ENCODE measurements at regions not wholly inside any gene's neighbourhood (a gene's known extent, or its start where the extent isn't known, plus 50 kb on each side); places are given as distances from the start of the nearest gene placed in this dataset.

- TF ChIP-seq CTCF (IDR thresholded peaks at IDR 0.05) = no peak
- TF ChIP-seq POLR2A (IDR thresholded peaks at IDR 0.05) = no peak
Observed at GRCh38 chr11:112336356-112336886, 75.8 kb upstream of the PLET1 start.
